HG03060 (cell line): ENCODE measurements at regions not wholly inside any gene's neighbourhood (a gene's known extent, or its start where the extent isn't known, plus 50 kb on each side); places are given as distances from the start of the nearest gene placed in this dataset.
"Not testable (repeated sequence)": the region's sequence is repeated elsewhere in the genome, so short reads cannot be mapped to it uniquely, and the experiment has no call there.

Experiments used
- ATAC-seq: cut with Tn5 transposase; IDR thresholded peaks from one replicate; pipeline ENCODE4 v1.9.1; 2021; ENCODE audit warnings: low read depth, moderate number of reproducible peaks; ENCODE audit not compliant: unreplicated experiment

DNA sequence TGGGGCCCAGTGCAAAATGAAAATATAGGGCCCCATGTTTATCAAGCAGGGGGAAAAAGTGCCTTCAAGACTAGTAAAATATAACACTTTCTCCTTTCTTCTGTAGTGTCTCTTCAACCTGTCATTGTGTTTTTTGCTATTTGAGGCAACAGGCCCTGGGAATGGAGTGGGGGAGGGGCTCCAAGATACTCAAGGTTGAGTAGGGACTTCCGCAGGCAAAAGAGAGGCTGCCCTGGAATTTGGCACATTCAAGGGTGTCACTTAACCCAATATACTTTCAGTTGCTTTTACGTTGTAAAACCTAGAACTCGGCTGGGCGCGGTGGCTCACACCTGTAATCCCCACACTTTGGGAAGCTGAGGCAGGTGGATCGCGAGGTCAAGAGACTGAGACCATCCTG, 154.9 kb downstream of the ALDH8A1 start:
- no peak for ATAC-seq

DNA sequence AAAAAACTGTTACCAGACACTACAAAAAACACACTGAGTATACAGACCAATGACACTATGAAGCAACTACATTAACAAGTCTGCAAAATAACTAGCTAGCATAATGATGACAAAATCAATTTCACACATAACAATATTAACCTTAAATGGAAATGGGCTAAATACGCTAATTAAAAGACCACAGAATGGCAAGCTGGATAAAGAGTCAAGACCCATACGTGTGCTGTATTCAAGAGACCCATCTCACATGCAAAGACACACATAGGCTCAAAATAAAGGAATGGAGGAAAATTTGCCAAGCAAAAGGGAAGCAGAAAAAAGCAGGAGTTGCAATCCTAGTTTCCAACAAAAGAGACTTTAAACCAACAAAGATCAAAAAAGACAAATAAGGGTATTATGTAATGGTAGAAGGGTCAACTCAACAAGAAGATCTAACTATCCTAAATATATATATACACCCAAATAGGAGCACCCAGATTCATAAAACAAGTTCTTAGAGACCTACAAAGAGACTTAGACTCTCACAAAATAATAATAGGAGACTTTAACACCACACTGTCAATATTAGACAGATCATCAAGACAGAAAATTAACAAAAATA, 158.6 kb downstream of the ALDH8A1 start:
- ATAC-seq: not testable (repeated sequence)

GRCh38 chr6:134787261-134787877, 162.5 kb downstream of the ALDH8A1 start:
- no peak for ATAC-seq

GRCh38 chr6:134784336-134784735, 165.6 kb downstream of the ALDH8A1 start:
- ATAC-seq: no peak

DNA sequence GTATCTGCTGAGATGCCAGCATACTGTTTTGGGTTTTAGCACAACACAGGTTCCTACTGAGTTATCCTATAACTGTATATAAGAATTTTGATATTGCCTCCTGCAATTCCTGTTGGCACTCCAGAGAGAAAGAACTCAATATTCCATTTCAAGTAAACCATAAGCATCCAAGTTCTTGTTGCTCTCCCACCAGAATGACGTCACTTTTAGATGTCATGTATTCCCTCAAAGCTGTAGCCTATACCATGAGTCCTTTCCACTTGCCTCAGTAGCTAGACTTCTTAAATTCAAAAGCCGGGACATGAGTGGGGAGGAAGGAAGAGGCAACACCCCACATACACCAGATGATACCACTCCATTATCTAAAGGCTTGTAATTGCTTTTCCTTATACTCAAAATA, 171.5 kb downstream of the ALDH8A1 start:
- ATAC-seq: no peak

DNA sequence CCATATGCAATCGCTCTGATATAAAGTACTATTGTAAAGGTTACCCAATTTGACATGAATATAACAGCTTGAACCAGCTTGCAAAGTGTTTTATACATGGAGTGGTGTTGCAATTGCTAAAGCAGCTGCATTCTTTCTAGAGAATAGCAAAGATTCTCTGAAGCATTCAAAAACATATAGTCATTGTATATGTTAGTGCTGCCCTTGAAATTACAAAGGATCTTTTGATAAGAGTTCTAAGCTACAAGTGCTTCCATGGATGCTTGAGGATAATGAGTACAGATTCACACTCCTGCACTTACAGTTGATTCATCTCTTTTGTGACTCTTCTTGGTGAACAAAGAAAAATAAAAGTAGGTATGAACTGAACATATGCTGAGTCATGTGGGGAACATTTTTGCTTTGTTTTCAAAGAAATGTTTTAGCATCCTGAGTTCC, 175.7 kb downstream of the ALDH8A1 start:
- ATAC-seq: no peak

- no peak for ATAC-seq
Measured at GRCh38 chr6:134772671-134773360, 177.1 kb downstream of the ALDH8A1 start.

DNA sequence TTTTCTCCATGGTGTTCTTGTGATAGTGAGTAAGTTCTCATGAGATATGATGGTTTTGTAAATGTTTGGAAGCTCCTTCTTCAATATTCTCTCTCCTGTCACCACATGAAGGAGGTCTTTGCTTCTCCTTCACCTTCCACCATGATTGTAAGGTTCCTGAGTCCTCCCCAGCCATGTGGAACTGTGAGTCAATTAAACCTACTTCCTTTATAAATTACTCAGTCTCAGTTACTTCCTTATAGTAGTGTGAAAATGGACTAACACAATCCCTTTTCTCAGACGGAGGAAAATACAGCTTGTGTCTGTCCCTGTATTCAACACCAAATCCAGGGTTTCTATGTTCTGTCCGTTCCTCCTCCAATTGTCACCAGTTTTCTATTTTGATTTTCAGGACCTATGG, 181.0 kb downstream of the ALDH8A1 start:
- no peak for ATAC-seq

GRCh38 chr6:134766497-134766896, 183.4 kb downstream of the ALDH8A1 start:
- ATAC-seq: no peak

DNA sequence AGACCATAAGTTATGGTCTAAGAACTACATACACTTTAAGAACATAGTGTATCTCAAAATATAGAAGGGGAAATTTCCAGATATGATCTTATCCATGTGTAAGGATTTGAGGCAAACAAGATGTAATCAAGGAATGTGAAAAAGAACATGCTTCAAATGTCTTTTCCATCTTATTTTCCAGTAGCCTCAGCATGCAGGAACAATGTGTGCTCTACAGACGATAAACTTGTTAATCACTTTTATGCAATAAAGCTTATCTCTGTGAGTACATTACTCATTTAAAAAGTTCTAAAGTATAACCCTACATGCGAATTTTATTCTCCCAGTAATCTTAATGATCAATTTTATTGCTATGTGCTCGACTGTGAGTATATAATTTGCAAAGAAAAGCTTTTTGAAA, 185.2 kb downstream of the ALDH8A1 start:
- no peak for ATAC-seq

DNA sequence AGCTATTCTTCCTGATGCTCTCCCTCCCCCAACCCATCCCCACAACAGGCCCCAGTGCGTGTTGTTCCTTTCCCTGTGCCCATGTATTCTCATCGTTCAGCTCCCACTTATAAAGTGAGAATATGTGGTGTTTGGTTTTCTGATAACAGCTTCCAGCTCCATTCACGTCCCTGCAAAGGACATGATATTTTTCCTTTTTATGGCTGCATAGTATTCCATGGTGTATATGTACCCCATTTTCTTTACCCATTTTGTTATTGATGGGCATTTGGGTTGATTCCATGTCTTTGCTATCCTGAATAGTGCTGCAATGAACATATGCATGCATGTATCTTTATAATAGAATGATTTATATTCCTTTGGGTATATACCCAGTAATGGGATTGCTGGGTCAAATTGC, 186.3 kb downstream of the ALDH8A1 start:
- ATAC-seq: not testable (repeated sequence)

GRCh38 chr6:134758621-134759020, 191.3 kb downstream of the ALDH8A1 start:
- no peak for ATAC-seq

DNA sequence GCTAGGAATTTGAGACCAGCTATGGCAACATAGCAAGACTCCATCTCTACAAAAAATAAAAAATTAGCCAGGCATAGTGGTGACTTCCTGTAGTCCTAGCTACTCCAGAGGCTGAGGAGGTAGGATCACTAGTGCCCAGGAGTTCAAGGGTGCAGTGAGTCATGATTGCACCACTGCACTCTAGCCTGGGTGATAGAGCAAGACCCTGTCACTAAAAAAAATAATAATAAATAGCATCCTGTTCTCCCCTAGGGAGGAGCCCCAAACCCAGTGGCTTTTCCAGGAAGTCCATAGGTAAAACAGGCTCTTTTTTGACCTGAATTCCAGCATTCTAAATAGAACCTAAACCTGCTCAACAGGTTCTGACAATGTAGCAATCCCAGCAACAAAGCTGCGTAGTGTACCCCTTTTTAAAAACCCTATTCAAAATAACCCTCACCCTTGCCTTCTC, 192.0 kb downstream of the ALDH8A1 start:
- no peak for ATAC-seq

GRCh38 chr6:134756374-134757025, 193.4 kb downstream of the ALDH8A1 start:
- no peak for ATAC-seq

- ATAC-seq: no peak
Measured at GRCh38 chr6:134754013-134754690, 195.7 kb downstream of the ALDH8A1 start.

DNA sequence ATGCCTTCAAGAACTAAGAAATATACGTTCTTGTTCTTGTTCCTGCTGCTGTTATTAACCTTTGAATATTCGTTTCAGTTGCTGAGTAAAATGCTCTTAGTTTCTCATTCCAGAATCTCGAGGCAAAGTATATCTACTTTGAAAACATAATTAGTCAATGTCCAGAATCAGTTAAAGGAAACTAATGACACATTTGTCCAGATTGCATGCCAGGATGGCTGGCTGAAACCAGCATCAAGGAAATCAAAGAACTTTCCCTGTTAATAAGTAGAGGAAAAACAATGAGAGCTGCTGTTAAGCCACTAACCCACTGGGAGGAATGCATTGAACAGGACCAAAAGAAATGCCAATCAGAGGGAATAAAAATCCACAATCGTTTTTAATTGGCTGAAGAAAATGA, 196.9 kb downstream of the ALDH8A1 start:
- ATAC-seq: no peak

- no peak for ATAC-seq
Measured at GRCh38 chr6:134752445-134752844, 197.5 kb downstream of the ALDH8A1 start.

GRCh38 chr6:134750669-134751068, 199.2 kb downstream of the ALDH8A1 start:
- no peak for ATAC-seq

DNA sequence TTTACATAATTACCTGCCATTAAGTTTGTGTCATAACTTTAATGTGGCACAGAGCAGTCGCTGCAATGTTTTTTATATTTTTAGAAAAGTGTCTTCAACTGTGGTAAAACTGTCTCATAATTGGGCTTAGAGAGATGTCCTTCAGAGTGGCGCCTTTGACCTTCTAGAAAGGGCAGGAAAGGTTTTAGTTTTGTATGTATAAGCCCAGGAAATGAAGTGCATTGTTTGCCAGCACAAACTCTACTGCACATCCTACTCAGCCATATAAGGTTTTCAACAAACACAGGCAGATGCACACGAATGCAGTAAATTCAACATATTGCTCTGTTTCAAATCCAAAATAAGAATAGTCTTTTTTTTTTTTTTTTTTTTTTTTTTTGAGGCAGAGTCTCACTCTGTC, 201.4 kb downstream of the ALDH8A1 start:
- ATAC-seq: no peak

- not testable (repeated sequence) for ATAC-seq
Measured at GRCh38 chr6:134747197-134747596, 202.7 kb downstream of the ALDH8A1 start.

DNA sequence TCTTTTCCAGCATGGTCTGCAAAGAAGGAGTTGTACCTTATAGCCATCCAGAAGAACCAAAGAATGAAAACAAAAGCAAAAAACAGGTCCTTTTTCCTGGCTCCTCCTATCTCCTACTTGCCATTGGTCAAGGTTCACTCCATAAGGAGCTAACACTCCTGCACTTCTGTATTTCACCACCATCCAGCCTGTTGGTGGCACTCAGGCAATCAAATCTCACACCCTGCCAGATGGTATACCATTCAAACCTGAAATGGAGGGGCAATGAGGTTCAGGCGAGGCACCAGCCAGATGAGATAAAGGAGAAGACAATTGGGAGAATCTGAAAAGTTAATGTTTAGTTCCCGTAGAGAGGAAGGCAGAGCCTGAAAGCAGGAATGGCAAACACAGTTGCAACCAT, 203.8 kb downstream of the ALDH8A1 start:
- ATAC-seq: no peak
